ENCODE measurements at regions not wholly inside any gene's neighbourhood (a gene's known extent, or its start where the extent isn't known, plus 50 kb on each side); places are given as distances from the start of the nearest gene placed in this dataset.

DNA sequence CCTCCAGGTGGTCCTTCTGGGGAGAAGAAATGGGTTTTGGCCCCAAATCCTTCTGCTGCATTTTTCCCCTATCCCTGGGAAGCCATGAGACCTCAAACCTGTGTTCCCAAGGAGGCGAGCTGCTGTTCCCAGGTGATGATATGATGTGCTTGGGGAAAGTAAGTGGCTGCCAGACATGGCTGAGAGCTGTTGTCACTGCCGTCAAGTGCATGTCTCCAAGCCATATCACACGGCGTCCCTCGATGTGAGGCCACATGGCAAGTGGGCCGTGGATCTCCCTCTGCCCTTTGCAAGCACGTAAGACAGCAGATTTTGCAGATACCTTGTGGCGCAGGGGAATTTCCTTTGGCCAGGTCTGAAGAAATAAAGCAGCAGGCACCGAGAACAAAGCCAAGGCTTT, 103.7 kb upstream of the CD93 start:
- Mint-ChIP-seq H3K27ac (no peak overlapping the region), H3K4me1 (no peaks in the 10 kb centered on the region), H3K9me3 (no peaks in the 10 kb centered on the region), H3K4me3 (no peak overlapping the region), H3K36me3 (no peaks in the 10 kb centered on the region), H3K27me3 (no peaks in the 10 kb centered on the region)
- DNase-seq (no peak), ATAC-seq (replicated peaks) (no peak)

DNA sequence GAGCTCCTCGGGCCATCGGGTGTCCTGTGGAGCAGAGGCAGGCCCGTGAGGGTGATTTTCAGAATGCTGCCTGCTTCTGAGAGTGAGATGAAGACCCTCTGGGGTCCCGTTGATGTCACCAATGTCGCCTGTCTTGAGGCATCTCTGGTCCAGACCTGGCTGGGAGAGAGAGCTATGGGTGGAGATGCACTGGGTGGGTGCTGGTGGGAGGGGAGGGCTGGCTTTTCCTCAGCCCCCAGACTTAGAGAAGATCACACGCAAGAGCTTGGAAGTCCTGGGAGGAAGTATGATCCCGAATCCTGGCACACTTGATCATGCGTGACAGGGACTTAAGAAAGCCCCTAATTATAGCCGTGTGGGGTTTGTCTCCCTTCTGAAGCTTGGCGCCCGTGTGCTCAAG, 103.2 kb upstream of the CD93 start:
- Mint-ChIP-seq H3K9me3 (no peaks in the 10 kb centered on the region), H3K36me3 (no peaks in the 10 kb centered on the region), H3K4me1 (no peaks in the 10 kb centered on the region), H3K27ac (no peak overlapping the region), H3K27me3 (no peaks in the 10 kb centered on the region), H3K4me3 (no peak overlapping the region)
- DNase-seq (no peak), ATAC-seq (replicated peaks) (no peak)

DNA sequence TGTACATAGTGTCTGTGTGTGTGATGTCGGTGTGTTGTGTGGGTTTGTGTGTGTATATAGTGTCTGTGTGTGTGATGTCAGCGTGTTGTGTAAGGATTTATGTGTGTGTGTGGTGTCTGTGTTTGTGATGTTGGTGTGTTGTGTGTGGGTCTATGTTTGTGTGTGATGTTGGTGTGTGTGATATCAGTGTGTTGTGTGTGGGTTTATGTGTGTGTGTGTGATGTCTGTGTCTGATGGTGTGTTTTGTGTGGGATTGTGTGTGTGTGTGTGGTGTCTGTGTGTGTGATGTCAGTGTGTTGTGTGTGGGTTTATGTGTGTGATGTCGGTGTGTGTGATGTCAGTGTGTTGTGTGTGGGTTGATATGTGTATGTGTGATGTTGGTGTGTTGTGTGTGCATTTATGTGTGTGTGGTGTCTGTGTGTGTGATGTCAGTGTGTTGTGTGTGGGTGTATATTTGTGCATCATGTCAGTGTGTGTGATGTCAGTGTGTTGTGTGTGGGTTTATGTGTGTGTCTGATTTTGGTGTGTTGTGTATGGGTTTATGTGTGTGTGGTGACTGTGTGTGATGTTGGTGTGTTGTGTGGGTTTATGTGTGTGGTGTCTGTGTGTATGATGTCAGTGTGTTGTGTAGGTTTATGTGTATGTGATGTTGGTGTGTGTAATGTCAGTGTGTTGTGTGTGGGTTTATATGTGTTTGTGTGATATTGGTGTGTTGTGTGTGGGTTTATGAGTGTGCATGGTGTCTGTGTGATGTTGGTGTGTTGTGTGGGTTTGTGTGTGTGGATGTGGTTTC, 102.4 kb upstream of the CD93 start:
- Mint-ChIP-seq H3K27me3 (no peaks in the 10 kb centered on the region), H3K27ac (no peak overlapping the region), H3K36me3 (no peaks in the 10 kb centered on the region), H3K4me1 (no peaks in the 10 kb centered on the region), H3K4me3 (no peak overlapping the region), H3K9me3 (no peaks in the 10 kb centered on the region)
- DNase-seq = no peak
- ATAC-seq (replicated peaks) = no peak

DNA sequence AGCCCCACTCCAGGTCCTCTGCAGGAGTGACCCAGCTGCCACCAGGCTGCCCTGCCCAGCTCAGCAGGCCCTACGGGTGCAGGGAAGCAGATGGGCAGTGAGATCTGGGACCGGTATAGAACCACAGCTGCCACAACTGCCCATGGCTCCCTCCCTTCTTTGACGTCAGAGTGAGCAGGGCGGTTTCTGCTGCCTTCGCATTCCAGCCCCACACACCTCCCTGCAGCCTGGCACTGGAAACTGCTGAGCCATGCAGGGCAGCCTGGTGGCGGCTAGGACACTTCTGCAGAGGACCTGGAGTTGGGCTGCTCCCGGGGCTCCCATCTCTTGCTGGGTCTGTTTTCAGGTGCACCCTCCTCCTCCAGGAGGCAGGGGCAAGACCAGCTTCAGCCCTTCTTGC, 101.6 kb upstream of the CD93 start:
- DNase-seq (no peak), ATAC-seq (replicated peaks) (no peak)
- Mint-ChIP-seq H3K4me1 (no peaks in the 10 kb centered on the region), H3K4me3 (no peak overlapping the region), H3K27me3 (no peaks in the 10 kb centered on the region), H3K36me3 (no peaks in the 10 kb centered on the region), H3K9me3 (no peaks in the 10 kb centered on the region), H3K27ac (no peak overlapping the region)

DNA sequence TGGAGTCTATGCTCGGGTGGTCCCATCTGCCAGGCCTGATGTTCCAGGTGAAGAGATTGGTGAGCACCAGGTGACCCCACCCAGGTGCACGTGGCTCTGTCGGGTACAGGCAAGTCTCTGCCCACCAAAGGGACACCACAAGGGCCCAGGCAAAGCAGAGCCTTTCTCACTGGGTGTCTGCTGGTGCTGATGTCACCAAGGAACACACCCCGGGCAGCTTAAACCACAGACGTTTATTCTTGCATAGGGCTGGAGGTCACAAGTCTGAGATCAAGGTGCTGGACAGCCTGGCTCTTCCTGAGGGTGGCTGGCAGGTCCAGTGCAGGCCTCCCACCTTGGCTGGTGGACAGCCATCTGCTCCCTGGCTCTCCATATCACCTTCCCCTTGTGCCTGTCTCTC, 100.7 kb upstream of the CD93 start:
- Mint-ChIP-seq H3K36me3 (no peaks in the 10 kb centered on the region), H3K27me3 (no peaks in the 10 kb centered on the region), H3K4me3 (no peak overlapping the region), H3K27ac (no peak overlapping the region), H3K4me1 (no peaks in the 10 kb centered on the region), H3K9me3 (peaks cover 0 to under 1% of the 10 kb centered on the region in 2 donors)
- ATAC-seq (replicated peaks) (no peak), DNase-seq (no peak)

DNA sequence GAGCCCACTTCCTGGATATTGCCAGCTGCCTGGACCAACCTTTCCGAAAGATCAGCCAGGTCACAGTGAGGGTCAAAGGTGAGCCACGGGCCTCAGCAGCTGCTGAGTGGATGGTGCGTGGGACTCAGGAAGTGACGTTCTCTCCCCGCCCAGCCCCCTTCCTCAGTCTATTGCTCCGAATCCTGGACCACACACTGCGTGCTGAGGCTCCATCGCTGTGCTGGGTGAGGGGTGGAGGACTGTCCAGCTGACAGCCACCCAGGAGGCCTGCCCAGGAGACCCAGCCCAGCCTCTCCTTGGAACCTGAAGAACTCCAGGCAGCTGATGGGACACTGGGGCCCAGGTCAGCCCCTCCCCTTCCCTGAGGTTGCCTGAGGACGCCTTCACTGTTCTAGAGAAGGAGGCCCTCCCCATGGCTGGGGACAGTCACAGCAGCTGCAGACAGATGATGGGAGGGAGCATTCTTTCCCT, 94.4 kb upstream of the CD93 start:
- no peak for DNase-seq
- no peak for ATAC-seq (replicated peaks)

DNA sequence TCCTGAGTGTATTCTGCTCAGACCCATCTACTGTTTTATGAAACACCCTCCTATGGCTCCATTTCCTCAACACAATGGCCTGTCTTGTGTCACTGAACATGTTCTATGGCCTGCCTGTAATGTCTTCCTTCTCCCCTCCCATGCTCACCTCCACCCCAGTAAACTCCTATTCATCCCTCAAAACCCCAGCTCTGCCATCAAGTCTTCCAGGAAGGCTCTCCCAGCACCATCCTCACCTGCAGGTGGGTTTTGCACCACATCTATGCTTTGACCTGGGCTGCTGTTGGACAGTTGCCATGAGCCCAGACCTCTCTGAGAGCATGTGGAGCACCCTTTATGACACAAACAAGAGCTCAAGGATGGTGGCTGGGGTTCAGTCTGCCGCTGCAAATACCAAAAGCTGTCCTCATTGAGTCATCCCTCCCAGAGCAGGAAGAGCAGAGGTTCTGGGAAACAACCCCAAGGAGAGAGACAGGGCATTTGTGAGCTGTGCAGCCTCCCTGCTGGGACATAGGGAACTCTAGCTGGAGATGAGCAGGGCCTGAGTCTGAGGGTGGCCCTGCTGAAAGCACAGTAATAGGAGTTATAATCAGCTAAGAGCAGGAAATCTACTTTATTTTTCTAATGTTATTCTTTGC, 93.8 kb upstream of the CD93 start:
- DNase-seq (no peak), ATAC-seq (replicated peaks) (no peak)
- H3K9me3 Mint-ChIP-seq = peaks cover 0 to 4% of the 10 kb centered on the region in 2 donors
- H3K4me3 Mint-ChIP-seq = no peak overlapping the region
- H3K36me3 Mint-ChIP-seq = no peaks in the 10 kb centered on the region
- no peak overlapping the region for H3K27ac Mint-ChIP-seq
- peaks cover 5 to 6% of the 10 kb centered on the region in 2 donors for H3K27me3 Mint-ChIP-seq
- H3K4me1 Mint-ChIP-seq = no peaks in the 10 kb centered on the region

More for the DNA sequence above, 94.4 kb upstream of the CD93 start:
- Mint-ChIP-seq H3K27me3 (peaks cover under 1 to 6% of the 10 kb centered on the region in 2 donors), H3K36me3 (no peaks in the 10 kb centered on the region), H3K4me3 (no peak overlapping the region), H3K4me1 (no peaks in the 10 kb centered on the region), H3K27ac (no peak overlapping the region), H3K9me3 (peaks cover 0 to 4% of the 10 kb centered on the region in 2 donors)

DNA sequence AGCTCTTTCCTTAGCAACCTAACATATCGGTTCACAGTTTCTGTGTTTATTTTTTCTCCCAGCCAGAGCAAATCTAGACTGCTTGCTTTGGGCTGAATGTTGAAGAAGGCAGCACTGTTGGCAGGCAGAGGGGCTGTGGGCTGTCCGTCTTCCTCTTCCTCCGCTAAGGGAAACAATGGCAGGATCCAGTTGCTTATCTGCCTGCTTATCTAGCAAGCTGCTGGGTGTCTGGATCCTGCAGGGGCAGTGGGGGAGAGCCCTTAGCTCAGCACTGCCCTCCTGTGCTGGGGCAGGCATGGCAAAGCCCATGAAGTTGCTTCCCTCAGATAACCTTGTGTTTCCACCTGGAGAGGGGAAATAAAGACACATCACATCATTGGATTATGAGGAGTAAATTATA, 92.7 kb upstream of the CD93 start:
- H3K4me3 Mint-ChIP-seq = no peak overlapping the region
- ATAC-seq (replicated peaks) (no peak), DNase-seq (no peak)
- H3K27ac Mint-ChIP-seq = no peak overlapping the region
- peaks cover 0 to 4% of the 10 kb centered on the region in 2 donors for H3K9me3 Mint-ChIP-seq
- no peaks in the 10 kb centered on the region for H3K4me1 Mint-ChIP-seq
- peaks cover 5 to 6% of the 10 kb centered on the region in 2 donors for H3K27me3 Mint-ChIP-seq
- no peaks in the 10 kb centered on the region for H3K36me3 Mint-ChIP-seq

DNA sequence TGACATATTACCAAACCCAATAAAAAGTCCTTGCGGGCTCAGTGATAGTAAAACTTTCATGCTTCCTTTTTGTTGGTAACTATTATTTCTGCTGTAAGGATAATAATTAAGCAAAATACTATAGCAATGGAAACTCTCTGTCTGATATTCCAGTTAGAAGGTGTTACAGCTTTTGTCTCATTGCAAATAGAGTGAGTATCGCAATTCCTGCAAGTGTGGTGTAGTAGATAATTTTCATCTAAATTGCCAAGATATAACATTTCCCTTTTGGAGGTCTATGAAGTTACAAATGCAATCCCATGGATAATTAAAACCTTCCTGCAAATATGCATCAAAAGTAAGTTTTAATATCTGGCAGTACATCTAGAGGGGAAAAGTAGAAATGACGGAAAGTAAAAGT, 88.7 kb upstream of the CD93 start:
- H3K4me3 Mint-ChIP-seq = no peak overlapping the region
- H3K36me3 Mint-ChIP-seq = no peaks in the 10 kb centered on the region
- peaks cover 3 to 8% of the 10 kb centered on the region in 2 donors for H3K27me3 Mint-ChIP-seq
- H3K4me1 Mint-ChIP-seq = no peaks in the 10 kb centered on the region
- DNase-seq (no peak), ATAC-seq (replicated peaks) (no peak)
- H3K27ac Mint-ChIP-seq = no peak overlapping the region
- peaks cover 0 to 2% of the 10 kb centered on the region in 2 donors for H3K9me3 Mint-ChIP-seq

DNA sequence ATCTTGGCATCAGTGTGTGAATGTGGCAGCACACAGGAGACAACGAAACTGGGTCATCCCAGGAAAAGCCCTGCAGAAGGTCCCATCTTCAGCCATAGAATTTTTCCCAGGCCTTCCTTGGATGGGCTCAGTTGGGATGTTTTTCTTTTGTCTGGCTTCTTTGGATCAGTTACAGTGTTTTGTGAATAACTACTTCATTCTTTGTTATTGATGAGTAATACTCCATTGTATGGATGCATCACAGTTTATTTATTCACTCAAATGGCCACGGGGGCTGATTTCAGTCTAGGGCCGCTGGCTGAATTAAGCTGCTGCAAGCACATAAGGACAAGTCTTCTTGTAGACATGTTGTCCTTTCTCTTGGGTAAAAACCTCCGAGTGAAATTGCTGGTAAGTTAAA, 81.3 kb upstream of the CD93 start:
- ATAC-seq (replicated peaks) (no peak), DNase-seq (no peak)
- Mint-ChIP-seq H3K27me3 (peaks cover 0 to 4% of the 10 kb centered on the region in 2 donors), H3K9me3 (peaks cover 0 to 2% of the 10 kb centered on the region in 2 donors), H3K4me1 (no peaks in the 10 kb centered on the region), H3K4me3 (no peak overlapping the region), H3K36me3 (no peaks in the 10 kb centered on the region), H3K27ac (no peak overlapping the region)

DNA sequence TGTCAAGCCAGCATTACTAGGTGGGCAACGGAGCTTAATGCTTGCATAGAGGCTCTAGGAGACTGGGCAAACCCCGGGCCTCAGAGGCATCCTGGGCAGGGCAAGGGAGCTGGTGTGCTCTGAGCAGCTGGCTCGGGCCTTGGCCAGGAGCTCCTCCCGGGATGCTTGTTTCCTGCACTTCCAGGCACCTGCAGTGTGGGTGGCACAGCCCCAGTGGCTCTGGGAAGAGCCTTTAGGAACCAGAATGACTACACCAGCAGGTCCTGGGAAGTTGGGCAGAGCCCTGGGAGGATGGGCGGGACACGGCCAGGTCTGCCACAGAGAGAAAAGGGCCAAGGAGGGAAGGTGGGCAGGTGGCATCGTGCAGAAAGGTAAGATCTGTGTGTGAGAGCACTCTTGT, 80.4 kb upstream of the CD93 start:
- peaks cover 0 to 4% of the 10 kb centered on the region in 2 donors for H3K27me3 Mint-ChIP-seq
- H3K27ac Mint-ChIP-seq = no peak overlapping the region

DNA sequence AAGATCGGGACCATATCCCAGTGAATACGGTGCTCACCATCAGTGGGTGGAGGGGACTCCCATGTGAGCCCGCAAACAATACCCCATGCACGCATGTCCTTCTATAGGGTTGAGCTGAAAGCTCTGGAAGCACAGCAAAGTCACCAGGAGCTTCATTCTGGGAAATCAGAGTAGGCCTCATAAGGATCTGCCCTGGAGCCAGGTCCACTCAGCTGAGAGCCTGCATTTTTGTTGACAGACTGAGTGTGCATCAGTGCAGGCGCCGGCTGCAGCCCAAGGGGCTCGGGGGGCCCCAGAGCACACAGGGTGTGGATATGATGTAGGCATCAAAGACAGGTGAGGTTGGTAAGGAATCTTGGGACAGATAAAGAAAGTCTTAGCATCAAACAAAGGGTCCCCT, 79.8 kb upstream of the CD93 start:
- Mint-ChIP-seq H3K4me3 (no peak overlapping the region), H3K27ac (no peak overlapping the region), H3K36me3 (no peaks in the 10 kb centered on the region), H3K9me3 (peaks cover 0 to 2% of the 10 kb centered on the region in 2 donors), H3K4me1 (no peaks in the 10 kb centered on the region), H3K27me3 (peaks cover 0 to 4% of the 10 kb centered on the region in 2 donors)
- DNase-seq = no peak
- ATAC-seq (replicated peaks) = no peak

More for the DNA sequence above, 80.4 kb upstream of the CD93 start:
- no peak overlapping the region for H3K4me3 Mint-ChIP-seq
- H3K4me1 Mint-ChIP-seq = no peaks in the 10 kb centered on the region
- no peak for DNase-seq
- no peak for ATAC-seq (replicated peaks)
- no peaks in the 10 kb centered on the region for H3K36me3 Mint-ChIP-seq
- peaks cover 0 to 2% of the 10 kb centered on the region in 2 donors for H3K9me3 Mint-ChIP-seq

DNA sequence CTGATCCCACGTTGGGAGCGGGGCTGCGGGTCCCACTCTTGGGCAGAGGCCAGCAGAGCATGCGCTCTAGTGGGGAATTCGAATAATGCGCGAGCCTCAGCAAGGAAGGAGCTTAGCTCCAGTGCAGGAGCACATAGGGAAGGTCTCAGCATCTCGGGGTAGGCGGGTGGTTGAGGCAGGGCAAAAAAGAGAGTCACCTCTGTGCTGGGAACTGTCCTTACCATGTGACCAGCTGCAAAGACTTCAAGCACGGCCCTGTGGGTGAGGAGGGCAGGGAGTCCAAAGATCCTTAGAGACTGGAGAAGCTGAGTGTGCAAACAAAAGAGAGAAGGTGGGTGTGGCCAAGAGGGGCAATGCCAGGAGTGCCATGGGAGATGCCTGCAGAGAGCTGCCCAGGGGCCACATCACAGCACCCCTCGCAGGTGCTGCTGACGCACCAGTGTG, 79.2 kb upstream of the CD93 start:
- no peak for ATAC-seq (replicated peaks)
- H3K27ac Mint-ChIP-seq = no peak overlapping the region
- H3K4me1 Mint-ChIP-seq = no peaks in the 10 kb centered on the region
- no peak for DNase-seq
- H3K27me3 Mint-ChIP-seq = peaks cover 0 to 4% of the 10 kb centered on the region in 2 donors
- H3K36me3 Mint-ChIP-seq = no peaks in the 10 kb centered on the region
- peaks cover 0 to 2% of the 10 kb centered on the region in 2 donors for H3K9me3 Mint-ChIP-seq
- H3K4me3 Mint-ChIP-seq = no peak overlapping the region

DNA sequence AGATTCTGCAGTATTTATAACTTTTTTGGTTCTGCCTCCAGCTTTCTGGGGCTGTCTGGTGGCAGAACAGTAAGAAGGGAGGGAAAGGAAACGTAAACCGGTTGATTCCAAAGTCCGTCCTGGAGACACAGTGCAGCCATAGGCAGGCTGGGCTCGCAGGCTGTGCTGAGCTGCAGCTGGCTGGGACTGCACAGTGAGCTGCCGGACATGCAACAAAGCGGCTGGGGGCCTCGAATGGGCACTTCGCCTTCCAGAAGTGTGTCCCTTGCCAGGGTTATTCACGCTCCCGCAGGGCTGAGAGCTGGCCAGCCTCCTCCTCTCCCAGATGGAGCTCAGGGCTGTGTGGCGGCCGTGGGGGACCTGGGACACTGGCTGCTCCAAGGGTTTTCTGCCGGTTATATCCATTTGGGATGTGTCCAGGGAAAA, 78.1 kb upstream of the CD93 start:
- DNase-seq (no peak), ATAC-seq (replicated peaks) (no peak)
- H3K36me3 Mint-ChIP-seq = no peaks in the 10 kb centered on the region
- H3K27me3 Mint-ChIP-seq = peaks cover 0 to 4% of the 10 kb centered on the region in 2 donors
- no peak overlapping the region for H3K4me3 Mint-ChIP-seq
- peaks cover 0 to 2% of the 10 kb centered on the region in 2 donors for H3K9me3 Mint-ChIP-seq
- no peaks in the 10 kb centered on the region for H3K4me1 Mint-ChIP-seq
- no peak overlapping the region for H3K27ac Mint-ChIP-seq

DNA sequence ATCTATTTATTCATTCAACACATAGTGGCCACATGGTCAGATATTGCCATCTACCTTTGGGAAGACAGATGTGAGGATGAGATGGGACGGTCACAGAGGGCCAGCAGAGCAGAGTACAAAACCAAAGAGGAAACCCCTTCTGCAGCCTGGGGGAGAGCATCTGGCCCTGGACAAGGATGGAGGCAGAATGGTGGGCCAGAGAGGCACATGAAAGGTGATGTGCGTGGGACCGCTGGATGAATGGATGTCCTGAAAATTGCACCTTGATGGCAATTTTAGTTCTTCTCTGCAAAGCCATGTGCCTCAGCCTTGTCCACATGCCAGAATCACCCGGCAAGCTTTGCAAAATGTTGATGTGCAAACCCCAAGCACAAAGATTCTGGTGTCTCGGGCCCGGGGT, 77.4 kb upstream of the CD93 start:
- Mint-ChIP-seq H3K4me3 (no peak overlapping the region), H3K9me3 (peaks cover 0 to 2% of the 10 kb centered on the region in 2 donors), H3K36me3 (no peaks in the 10 kb centered on the region)

More for the DNA sequence above, 77.4 kb upstream of the CD93 start:
- Mint-ChIP-seq H3K4me1 (no peaks in the 10 kb centered on the region), H3K27me3 (peaks cover 0 to 4% of the 10 kb centered on the region in 2 donors), H3K27ac (no peak overlapping the region)
- no peak for ATAC-seq (replicated peaks)
- DNase-seq = no peak

All from stimulated activated naive B cell treated with anti-CD40 and anti-IgM and Interleukin-4, amounts not matched to agents 10 μg/mL and 1 μg/mL and 100 μg/mL, for 72 hours (primary cell).